ENCODE measurements at regions not wholly inside any gene's neighbourhood (a gene's known extent, or its start where the extent isn't known, plus 50 kb on each side); places are given as distances from the start of the nearest gene placed in this dataset.
A peak's percentile ranks its signal among the peaks of the same experiment; 100 is the strongest.

- DNase-seq: no peak
Measured at GRCh38 chr12:92489781-92490180, 213.0 kb upstream of the PLEKHG7 start.

- DNase-seq: no peak
Measured at GRCh38 chr12:92488735-92489134, 214.1 kb upstream of the PLEKHG7 start.

DNA sequence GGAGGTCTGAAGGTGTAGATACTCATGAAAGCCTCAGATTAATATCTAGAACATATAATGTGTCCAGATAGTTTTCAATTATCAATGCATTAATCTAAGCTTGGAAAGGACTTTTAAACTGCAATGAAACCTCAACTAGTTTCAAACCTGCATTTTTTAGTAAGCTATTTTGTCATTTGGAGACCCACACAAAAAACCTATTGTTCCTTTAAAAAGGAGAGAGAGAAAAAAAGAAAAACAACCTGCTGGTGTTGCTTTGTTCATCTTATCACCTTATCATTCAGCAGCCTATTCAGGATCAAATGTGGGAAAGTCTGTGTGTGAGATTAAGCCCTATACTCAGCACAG lies 215.7 kb upstream of the PLEKHG7 start:
- no peak for DNase-seq

- no peak for DNase-seq
Measured at GRCh38 chr12:92486443-92487137, 216.2 kb upstream of the PLEKHG7 start.

DNA sequence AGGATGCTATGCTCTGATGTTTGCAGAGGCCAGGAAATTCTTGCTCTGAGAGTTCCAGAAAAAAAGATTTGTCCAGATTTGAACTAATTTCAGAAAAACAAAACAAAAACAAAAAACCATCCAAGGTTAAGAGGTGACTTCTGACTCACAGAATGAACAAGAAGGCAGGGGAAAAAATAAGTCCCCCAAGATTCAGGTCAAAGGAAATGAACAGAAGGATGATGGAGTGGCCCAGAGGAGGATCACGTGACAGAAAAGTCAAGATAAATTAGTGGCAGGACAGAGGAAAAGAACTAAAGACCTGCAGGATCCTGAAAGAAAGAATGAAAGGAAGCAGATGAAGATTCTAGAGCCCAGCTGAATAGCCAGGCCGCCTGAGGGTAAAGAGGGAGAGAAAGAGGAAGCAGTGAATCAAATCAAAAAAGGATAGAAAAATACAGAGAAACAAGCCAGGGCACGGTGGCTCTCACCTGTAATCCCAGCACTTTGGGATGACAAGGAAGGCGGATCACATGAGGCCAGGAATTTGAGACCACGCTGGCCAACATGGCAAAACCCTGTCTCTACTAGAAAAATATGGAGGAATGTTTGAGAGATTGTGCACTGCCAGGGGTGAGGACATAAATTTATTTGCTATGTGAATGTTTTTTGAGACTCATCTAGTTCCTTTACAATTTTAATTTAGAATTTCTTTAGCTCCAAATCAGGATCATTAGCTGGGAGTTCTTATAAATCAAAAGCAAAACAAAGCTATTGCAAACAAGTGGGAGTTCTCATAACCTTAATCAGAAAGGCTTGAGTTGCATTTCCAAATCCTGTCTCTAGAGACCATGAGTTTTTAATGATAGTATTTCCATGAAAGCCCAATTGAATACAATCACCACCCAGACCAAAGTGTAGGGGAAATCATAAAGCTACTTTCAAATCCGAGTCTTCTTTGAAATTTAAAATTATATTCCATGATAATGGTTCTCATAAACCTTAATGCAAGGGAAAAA lies 217.1 kb upstream of the PLEKHG7 start:
- no peak for DNase-seq

DNA sequence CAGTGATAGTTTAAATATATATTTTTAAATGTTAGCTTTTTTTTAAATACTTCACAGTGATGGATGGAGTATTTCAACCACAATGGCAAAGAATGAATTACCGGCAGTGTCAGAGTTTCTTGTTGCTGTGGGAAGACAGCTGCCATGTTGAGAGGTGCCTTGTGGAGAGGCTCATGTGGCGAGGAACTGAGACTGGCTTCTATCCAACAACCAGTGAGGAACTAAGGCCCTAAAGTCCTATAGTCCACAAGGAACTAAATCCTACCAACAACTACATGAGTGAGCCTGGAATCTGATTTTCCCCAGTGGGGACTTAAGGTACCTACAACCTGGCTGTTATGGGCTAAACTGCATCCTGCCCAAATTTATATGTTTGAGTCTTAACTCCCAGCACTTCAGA lies 220.2 kb upstream of the PLEKHG7 start:
- no peak for DNase-seq

GRCh38 chr12:92481066-92481465 lies 221.7 kb upstream of the PLEKHG7 start:
- no peak for DNase-seq

DNA sequence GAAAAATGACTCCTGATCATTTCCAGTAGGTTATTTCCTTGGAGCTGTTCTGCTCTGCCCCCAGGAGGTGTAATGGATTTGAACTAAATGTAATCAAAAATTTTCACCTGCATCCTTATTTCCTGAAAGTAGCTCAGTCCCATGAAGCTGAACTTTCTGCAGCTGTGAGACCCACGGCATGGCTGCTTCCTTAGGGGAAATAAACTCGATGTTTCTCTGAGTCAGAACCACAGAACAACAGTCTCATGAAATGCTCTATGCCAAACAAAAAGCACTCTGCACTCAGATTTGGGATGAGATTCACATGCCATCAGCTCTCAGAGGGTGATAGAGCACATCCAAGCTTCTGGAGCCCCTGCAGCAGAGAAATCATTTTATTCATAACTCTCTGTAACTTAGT lies 224.1 kb upstream of the PLEKHG7 start:
- DNase-seq: no peak

DNA sequence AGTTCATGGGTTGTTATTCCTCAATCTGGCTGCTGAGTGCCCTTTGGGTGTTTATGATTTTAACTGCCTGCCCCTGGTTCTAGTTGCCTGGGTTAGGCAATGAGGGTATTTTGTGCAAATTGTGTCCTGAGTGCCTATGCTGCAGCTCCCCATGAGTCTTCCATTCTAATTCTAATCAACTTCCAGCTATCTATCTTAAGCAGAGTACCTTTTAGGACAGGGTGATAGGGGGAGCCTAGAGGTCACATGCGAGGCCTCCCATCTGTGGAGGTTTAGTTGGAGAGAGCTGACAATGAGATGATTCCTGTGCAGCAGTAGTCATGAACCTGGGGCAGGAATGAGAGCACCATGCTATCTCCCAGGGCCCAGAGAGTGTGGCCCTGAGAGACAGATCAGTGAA lies 225.9 kb upstream of the PLEKHG7 start:
- no peak for DNase-seq

DNA sequence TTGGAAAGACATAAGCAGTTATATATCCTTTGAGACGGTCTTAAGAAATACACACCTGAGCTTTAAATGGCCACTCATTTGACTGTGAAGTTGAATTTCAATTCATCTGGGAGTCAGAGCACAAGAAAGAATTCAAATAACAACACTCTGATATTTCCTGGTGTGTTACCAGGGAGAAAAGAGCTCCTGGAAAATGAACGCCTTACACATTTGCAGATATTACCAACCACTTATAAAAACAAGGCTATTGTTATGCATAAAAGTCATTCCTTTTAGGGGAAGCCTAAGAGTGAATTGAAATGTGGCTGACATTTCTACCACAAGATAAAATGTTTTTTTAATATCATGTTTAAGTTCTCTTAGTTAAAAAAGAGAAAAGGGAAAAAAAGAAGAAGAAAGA lies 229.2 kb upstream of the PLEKHG7 start:
- DNase-seq: no peak

GRCh38 chr12:92472201-92472600 lies 230.6 kb upstream of the PLEKHG7 start:
- DNase-seq: no peak

GRCh38 chr12:92471551-92471950 lies 231.2 kb upstream of the PLEKHG7 start:
- DNase-seq: no peak

GRCh38 chr12:92470608-92471021 lies 232.2 kb upstream of the PLEKHG7 start:
- no peak for DNase-seq

- no peak for DNase-seq
Measured at GRCh38 chr12:92469837-92470236, 233.0 kb upstream of the PLEKHG7 start.

DNA sequence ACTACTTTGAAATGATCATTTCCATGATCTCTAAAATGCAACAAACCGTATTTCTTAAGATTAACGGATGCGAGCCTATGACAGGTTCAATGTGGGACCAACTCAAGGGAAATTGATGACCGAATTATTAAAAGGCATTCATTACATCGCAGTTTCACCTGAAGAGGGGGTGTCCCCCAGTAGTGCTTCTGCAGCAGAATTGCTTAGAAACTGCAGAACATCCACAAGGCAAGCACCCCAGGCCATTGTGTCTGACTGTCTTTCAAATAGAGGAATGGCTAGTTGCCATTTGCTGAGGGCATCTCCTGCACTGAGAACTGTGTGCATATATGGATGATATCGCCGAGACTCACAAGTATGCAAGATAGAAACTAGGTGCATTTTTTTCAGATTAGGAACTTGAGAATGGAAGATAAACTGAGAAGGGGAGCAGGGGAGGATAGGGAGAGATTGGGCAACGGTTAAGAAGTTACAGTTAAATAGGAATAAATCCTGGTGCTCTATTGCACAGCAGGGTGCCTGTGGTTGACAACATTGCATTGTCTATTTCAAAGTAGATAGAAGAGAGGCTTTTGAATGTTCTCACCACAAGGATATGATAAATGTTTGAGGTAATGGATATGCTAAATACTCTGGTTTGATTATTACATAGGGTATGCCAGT lies 234.3 kb upstream of the PLEKHG7 start:
- DNase-seq: no peak

DNA sequence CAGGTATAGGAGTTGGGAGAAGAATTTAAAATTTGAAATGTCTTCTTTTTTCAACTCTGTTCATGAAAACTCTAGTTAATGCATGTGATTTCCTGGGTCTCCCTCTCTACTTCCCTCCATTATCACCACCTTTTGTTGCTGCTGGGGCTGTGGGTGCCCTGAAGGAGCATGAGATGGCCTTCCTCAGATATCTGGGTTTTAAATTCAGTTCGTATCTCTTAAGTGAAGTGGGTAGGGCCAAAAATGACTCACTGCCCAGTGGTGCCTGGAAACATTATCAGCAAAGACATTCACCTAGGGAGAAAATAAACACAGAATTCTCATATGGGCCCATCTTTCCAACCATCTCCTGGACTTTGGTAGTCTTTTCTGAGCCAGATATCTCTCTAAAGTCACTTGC lies 234.9 kb upstream of the PLEKHG7 start:
- DNase-seq: no peak

DNA sequence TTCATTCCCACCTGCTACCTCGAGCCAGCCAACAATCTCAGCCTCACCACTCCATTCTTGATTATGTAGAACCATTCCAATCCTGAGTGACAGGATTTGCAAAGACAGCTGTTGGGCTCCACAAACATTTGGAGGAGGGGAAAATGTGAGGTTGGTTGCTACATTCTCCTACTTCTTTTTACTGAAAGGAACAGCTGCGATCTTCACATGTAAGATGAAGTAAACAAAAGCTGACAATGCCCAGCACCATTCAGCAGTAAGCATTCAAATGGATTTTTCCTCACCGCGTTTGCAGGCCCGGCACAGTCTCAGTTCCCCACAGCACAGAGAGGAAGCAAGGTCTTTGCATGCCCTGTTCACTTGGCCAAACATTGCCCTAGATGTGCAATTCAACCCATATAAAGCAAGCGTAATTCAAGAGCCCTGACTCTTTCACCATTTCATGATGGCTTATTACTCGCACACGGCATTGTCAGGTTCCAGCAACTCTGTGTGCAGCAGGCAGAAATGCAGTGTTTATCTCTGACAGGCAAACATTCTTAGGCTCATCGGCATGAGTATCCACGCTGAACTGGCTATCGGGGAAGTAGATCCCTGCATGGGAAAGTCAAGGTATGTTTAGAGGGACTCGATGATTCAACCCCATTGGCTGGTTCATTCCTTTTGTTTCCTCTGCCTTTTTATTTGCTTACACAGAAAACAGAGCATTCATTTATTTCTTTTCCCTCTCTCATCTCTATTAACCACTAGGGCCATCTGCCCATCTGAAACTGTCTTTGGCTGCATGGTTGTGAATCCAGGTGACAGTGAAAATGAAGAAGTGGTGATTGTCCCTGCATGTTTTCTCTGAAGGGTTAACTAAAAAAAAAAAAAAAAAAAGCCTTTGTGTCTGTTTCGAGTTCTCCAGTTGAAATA lies 236.1 kb upstream of the PLEKHG7 start:
- DNase-seq: peak; percentile 76

GRCh38 chr12:92465786-92466295 lies 236.9 kb upstream of the PLEKHG7 start:
- no peak for DNase-seq

GRCh38 chr12:92464911-92465310 lies 237.9 kb upstream of the PLEKHG7 start:
- DNase-seq: no peak

- DNase-seq: no peak
Measured at GRCh38 chr12:92463171-92463570, 239.6 kb upstream of the PLEKHG7 start.

DNA sequence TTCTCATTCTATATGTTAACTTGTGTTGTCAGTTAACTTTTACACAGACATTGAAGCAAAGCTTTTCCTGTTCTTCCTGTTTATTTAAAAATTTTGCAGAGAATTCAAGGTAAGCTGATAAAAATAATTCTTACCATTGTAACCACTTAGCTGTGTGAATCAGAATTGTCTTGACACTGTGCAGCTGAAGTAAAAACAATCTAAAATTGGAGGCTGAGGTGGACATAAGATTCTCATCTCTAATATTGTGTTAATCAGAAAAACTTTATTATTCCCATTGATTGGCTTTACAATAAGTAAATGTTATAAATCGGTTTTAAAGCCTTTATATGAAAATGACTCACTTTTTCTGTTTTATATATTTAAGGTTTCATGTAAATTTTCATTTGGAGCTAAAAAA lies 240.3 kb upstream of the PLEKHG7 start:
- DNase-seq: no peak

DNA sequence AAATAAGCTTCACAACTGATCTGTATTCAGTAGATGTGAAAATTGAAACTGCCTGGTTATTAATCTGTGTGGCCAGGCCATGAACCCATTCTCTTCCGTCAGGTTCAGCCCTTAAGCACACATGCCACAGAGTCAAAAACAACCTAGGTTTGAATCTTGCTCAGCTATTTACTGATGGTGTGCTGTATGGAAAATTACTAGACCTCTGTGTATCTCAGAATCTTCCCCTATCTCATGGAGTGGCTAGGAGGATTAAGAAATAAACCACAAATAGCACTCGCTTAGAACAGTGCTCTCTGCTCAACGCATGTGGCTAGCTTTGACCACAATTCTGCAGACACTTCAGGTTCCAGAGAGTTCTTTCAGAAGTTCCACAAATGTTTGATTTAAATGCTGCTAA lies 240.7 kb upstream of the PLEKHG7 start:
- DNase-seq: no peak
